K562 (cell line): ENCODE measurements at regions not wholly inside any gene's neighbourhood (a gene's known extent, or its start where the extent isn't known, plus 50 kb on each side); places are given as distances from the start of the nearest gene placed in this dataset.

Source experiments
- ATAC-seq: fragments of 200-7000 bp; cut with Tn5 transposase; 3 replicates; pipeline ENCODE4 v1.9.1; 2020; ENCODE audit warnings: moderate library complexity
- BruUV-seq: library from RNA; stranded (reverse); fragments of 400-500 nt; replicated peaks from 2 replicates; lab custom pipeline; 2021; lab: Mats Ljungman, UMichigan
- CTCF ChIA-PET: fragments of 300-600 bp; formaldehyde crosslinking; extraction: SDS; loops from one replicate; lab custom pipeline; 2021; ENCODE audit warnings: low intra/inter-chr PET ratio; lab: Yijun Ruan, JAX
- POLR2A ChIA-PET: fragments of 300-600, 350-650 bp; sonication (Branson Sonifier 250); formaldehyde crosslinking; extraction: SDS; loops from one replicate; lab custom pipeline; 2021; ENCODE audit warnings: antibody characterized with exemption, inconsistent platforms; lab: Yijun Ruan, JAX
- DNase-seq, 4 experiments: peaks; one replicate each; pipeline versions ENCODE4 v3.0.0 to v3.0.0-alpha.2; 2011 to 2018; ENCODE audit warnings: low spot score in 3 of 4, mixed read lengths in 3 of 4; ENCODE audit errors: extremely low read depth in 1 of 4
- FAIRE-seq: peaks from 2 replicates; lab custom pipeline; 2011; peaks lifted over from hg19 to GRCh38; lab: Jason Lieb, UNC
- H2AFZ ChIP-seq: 2 replicates; pipeline ENCODE4 v1.6.0; 2011; ENCODE audit warnings: low read depth, low read length, control low read depth, inconsistent platforms
- H3K27ac ChIP-seq: fragments of 200-600 bp; 3 replicates; pipeline ENCODE4 v1.8.0; 2011; ENCODE audit warnings: low read depth, mild to moderate bottlenecking, control low read depth, inconsistent platforms, low read length, moderate library complexity, mixed read lengths; ENCODE audit errors: extremely low read depth
- H3K27me3 ChIP-seq, 2 experiments: fragments of 300-600 bp in 1 of 2; 2 replicates in 1 of 2; 3 replicates in 1 of 2; pipeline versions ENCODE4 v1.6.0 to v1.8.0; 2011; ENCODE audit warnings: inconsistent platforms in 2 of 2, low read length in 2 of 2, mild to moderate bottlenecking in 1 of 2, mixed read lengths in 1 of 2, moderate library complexity in 1 of 2; ENCODE audit not compliant: control insufficient read depth in 2 of 2, insufficient read depth in 2 of 2
- H3K36me3 ChIP-seq: fragments of 300-600 bp; 3 replicates; pipeline ENCODE4 v1.8.0; 2011; ENCODE audit warnings: mild to moderate bottlenecking, low read length, inconsistent platforms; ENCODE audit not compliant: control insufficient read depth, insufficient read depth
- H3K4me1 ChIP-seq, 2 experiments: fragments of 200-600 bp in 1 of 2; replicated peaks in 1 of 2; 2 replicates in 1 of 2; 3 replicates in 1 of 2; pipeline versions ENCODE4 v1.5.1 to v1.8.0; 2011; ENCODE audit warnings: inconsistent platforms in 2 of 2, low read length in 2 of 2, mild to moderate bottlenecking in 1 of 2, mixed read lengths in 1 of 2, moderate library complexity in 1 of 2; ENCODE audit not compliant: control insufficient read depth in 2 of 2, insufficient read depth in 2 of 2
- H3K4me2 ChIP-seq: 2 replicates; pipeline ENCODE4 v1.6.1; 2011; ENCODE audit warnings: low read length, control low read depth, inconsistent platforms, mixed read lengths; ENCODE audit not compliant: insufficient read depth
- H3K4me3 ChIP-seq: fragments of 200-600 bp; sonication (generic), shearing (Covaris generic); 2 replicates; pipeline ENCODE4 v1.5.1; 2016; ENCODE audit warnings: control low read depth, inconsistent platforms
- H3K79me2 ChIP-seq: fragments of 200-600 bp; 3 replicates; pipeline ENCODE4 v1.8.0; 2011; ENCODE audit warnings: low read length, inconsistent platforms; ENCODE audit not compliant: control insufficient read depth, insufficient read depth
- H3K9ac ChIP-seq, 2 experiments: 2 replicates each; pipeline versions ENCODE4 v1.6.0 to v1.6.1; 2011; ENCODE audit warnings: low read depth in 2 of 2, low read length in 2 of 2, control low read depth in 1 of 2, inconsistent platforms in 1 of 2, mild to moderate bottlenecking in 1 of 2, mixed read lengths in 1 of 2; ENCODE audit not compliant: insufficient read depth in 1 of 2
- H3K9me1 ChIP-seq: one replicate; pipeline ENCODE4 v1.6.0; 2011; ENCODE audit warnings: inconsistent platforms, mild to moderate bottlenecking, low read length, moderate library complexity; ENCODE audit not compliant: control insufficient read depth, insufficient read depth
- H3K9me3 ChIP-seq: replicated peaks from 2 replicates; pipeline ENCODE4 v1.5.1; 2011; ENCODE audit warnings: low read depth, low read length, inconsistent platforms; ENCODE audit not compliant: control insufficient read depth, insufficient read depth
- H4K20me1 ChIP-seq: replicated peaks from 2 replicates; pipeline ENCODE4 v1.6.1; 2011; ENCODE audit warnings: low read length, inconsistent platforms, mixed read lengths; ENCODE audit not compliant: control insufficient read depth, insufficient read depth
- U2AF1 ChIP-seq: fragments of 200-400 bp; formaldehyde crosslinking; optimal IDR thresholded peaks from 2 replicates; pipeline ENCODE3; 2017; ENCODE audit warnings: mild to moderate bottlenecking, low read depth, low read length, moderate library complexity
- ZNF518B ChIP-seq: fragments of 250-450 bp; sonication (Bioruptor Pico); IDR thresholded peaks from 2 replicates; pipeline ENCODE4 v1.5.0; 2021; ENCODE audit warnings: mild to moderate bottlenecking, moderate library complexity
- WGBS: fragments of 100-300 bp; shearing (Covaris generic); methylation state at CpG from one replicate; pipeline ENCODE4 v1.1.6; 2016; ENCODE audit warnings: low coverage, mixed read lengths; ENCODE audit not compliant: insufficient coverage; ENCODE audit errors: missing lambda C conversion rate; 5-methylcytosine and 5-hydroxymethylcytosine counted together
- in situ Hi-C: fragments of 300-500 bp; cut with MboI; formaldehyde crosslinking; loops from 4 replicates; pipeline ENCODE4 v1.15.0; 2018; ENCODE audit warnings: inconsistent platforms, mixed read lengths
- intact Hi-C: fragments of 100-400 bp; cut with micrococcal nuclease; formaldehyde crosslinking; loops from 2 replicates; pipeline ENCODE4 v1.14.2; 2022
- TF ChIP-seq, protein P1 (sequence below): sonication (generic); formaldehyde crosslinking; IDR thresholded peaks from 2 replicates; pipeline ENCODE4 v1.9.0; 2022; ENCODE audit warnings: mild to moderate bottlenecking, missing genetic modification reagents

DNA sequence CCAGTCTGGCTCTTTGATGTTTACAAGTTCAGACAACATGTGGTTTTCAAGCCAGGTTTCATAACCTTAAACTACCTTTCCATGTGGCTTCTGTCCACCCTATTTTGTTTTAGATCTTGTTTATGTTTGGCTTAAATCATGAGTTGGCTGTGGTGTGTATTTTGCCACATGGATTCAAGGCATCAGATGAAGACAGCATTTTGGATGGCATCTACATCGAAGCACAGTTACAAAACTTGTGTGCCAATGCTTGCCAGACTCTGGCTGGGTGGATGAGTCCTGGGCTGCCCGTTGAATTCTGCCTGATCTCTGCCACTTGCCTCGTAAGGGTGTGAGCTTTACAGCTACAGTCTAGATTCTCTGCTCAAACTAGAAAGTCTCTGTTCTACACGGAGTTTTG is 335.3 kb downstream of the MYCN start:
- Histone ChIP-seq H3K27me3 (no peaks in the 10 kb centered on the region), H3K9ac (no peak overlapping the region), H3K4me2 (no peak overlapping the region), H3K9me1 (no peaks in the 10 kb centered on the region), H3K79me2 (no peaks in the 10 kb centered on the region), H3K36me3 (no peaks in the 10 kb centered on the region), H2AFZ (no peak overlapping the region), H3K4me1 (no peaks in the 10 kb centered on the region), H3K27ac (no peak overlapping the region), H3K9me3 (no peaks in the 10 kb centered on the region), H4K20me1 (no peaks in the 10 kb centered on the region), H3K4me3 (no peak overlapping the region)
- no peak for FAIRE-seq
- TF ChIP-seq U2AF1: no peak
- ChIA-PET POLR2A (no interaction called here), CTCF (no interaction called here)
- intact Hi-C loops (no loop called here), in situ Hi-C loops (no loop called here)
- DNase-seq: no peak
- 2% methylated on average over 4 of the region's 4 CpGs for WGBS
- ATAC-seq: no peak
- no TSS peak for BruUV-seq

DNA sequence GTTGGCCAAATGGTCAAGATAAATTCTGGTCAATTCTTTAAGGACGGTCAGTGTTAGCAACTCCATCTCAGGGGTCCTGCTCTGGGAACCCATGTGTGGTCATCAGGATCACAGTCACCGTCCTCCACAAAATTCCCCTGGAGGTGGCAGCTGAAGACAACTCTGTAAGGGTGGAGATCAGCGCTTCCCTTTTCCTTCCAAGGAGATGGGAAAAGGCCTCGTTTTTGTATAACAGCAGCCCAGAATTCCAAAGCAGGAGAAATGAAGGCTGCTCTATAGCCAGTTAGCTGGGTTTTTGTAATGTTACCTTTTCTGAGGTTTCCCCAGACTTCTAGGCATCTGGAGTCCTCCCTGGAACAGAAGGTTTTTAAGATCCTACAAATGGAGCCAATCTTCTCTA is 334.8 kb downstream of the MYCN start:
- TF ChIP-seq ZNF518B (CRISPR knock-in tag): no peak
- TF ChIP-seq, protein P1, sequence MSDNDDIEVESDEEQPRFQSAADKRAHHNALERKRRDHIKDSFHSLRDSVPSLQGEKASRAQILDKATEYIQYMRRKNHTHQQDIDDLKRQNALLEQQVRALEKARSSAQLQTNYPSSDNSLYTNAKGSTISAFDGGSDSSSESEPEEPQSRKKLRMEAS (CRISPR knock-in tag): no peak
- BruUV-seq: no TSS peak
- DNase-seq (no peak), ATAC-seq (no peak), FAIRE-seq (no peak)
- 0% methylated on average over 4 of the region's 4 CpGs for WGBS
- no peak overlapping the region for H3K27ac ChIP-seq
- H3K9ac ChIP-seq: no peak overlapping the region
- H3K9me3 ChIP-seq: no peaks in the 10 kb centered on the region
- H3K4me1 ChIP-seq: no peaks in the 10 kb centered on the region
- no peak overlapping the region for H3K4me3 ChIP-seq
- H4K20me1 ChIP-seq: no peaks in the 10 kb centered on the region
- no peaks in the 10 kb centered on the region for H3K9me1 ChIP-seq
- no peaks in the 10 kb centered on the region for H3K27me3 ChIP-seq
- H2AFZ ChIP-seq: no peak overlapping the region
- no peaks in the 10 kb centered on the region for H3K79me2 ChIP-seq
- intact Hi-C loops: no loop called here
- in situ Hi-C loops: no loop called here
- H3K36me3 ChIP-seq: no peaks in the 10 kb centered on the region
- ChIA-PET CTCF (no interaction called here), POLR2A (no interaction called here)
- no peak overlapping the region for H3K4me2 ChIP-seq
